HT1080 (cell line): ENCODE measurements at regions not wholly inside any gene's neighbourhood (a gene's known extent, or its start where the extent isn't known, plus 50 kb on each side); places are given as distances from the start of the nearest gene placed in this dataset.
"Not testable (repeated sequence)": the region's sequence is repeated elsewhere in the genome, so short reads cannot be mapped to it uniquely, and the experiment has no call there.

Source experiments
- DNase-seq: peaks from one replicate; pipeline ENCODE4 v3.0.0-alpha.2; 2015; ENCODE audit warnings: low read depth

DNA sequence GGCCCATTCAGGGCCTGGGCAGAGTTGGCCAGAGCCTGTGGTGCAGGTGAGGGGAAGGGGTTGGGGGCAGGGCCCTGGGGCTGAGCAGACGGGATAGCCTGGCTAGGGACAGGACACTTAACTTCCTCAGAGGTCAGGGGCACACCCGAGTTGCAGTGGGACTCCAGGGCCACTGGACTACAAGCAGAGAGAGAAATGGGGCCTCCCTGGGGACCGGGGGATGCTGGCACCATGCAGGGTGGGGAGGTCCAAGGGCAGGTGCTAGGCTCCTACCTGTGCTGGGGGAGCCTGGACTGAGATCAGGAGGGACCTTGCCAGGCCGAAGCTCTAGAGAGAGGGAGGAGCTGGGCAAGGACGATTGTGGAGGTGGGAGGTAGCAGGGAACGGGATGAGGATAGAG lies 222.3 kb downstream of the TMEM121 start:
- DNase-seq: not testable (repeated sequence)

DNA sequence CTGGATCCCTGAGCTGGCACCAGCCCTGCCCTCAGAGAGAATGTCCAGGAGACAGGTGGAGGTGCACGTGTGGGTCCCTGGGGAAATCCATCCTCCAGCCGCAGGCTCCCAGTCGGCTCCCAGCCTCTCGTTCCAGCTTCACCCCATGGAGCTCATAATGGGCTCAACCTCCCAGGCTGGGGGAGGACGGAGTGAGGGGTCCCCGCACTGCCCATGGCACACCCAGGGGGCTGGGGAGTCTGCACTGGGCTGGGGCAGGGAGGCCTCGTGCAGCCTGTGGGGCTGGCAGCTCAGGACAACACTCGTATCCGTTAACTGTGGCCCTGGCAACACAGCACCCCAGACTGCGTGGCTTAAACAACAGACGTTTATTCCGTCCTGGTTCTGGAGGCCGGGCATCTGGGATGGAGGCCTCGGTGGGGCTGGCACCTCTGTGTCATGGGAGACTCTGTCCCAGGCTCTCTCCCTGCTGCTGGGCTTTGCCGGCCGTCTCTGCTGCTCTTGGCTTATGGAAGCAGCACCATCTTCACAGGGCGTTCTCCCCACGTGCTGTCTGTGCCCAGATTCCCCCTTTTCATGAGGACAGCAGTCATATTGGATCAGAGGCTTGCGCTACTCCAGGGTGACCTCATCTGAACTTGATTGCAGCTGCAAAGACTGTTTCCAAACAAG lies 223.6 kb downstream of the TMEM121 start:
- not testable (repeated sequence) for DNase-seq

DNA sequence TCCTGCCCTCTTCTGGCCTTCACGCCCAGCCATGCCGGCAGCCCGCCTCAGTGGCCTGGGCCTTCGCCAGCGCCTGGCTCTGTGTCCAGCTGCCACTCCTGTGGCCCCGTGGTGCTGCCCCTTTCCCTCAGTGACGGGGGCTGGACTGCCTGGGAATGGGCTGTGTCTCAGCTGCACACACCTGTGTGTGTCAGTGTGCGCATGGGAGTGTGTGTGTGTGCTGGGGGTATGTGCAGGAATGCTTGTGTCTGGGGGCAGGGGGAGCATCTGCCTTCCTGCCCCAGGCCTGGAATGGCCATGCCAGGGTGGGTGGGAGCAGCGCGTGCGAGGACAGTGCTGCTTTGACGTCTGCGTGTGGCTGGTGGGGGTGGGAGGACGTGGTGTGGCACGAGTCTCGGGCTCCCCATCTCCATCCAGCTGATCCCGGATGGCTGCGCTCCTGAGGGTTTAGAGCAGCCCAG lies 224.9 kb downstream of the TMEM121 start:
- DNase-seq: not testable (repeated sequence)

DNA sequence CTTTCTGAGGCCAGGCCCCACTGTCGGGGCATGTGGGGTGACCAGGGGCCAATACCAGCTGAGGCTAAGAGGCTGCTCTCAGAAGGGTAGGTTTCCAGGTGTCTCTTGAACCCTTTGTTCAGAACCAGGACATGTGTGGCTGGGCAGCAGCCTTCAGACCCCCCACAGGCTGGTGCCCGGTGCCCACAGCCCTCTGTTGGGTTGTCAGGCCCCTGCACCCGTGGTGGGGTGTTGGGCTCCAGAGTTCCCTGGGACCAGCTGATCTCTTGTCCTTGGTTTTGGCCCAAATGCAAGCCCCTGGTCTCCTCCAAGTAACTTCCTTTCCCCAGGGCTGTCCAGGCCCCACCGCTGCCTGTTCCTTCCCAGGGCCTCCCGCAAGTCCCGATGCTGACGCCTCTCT lies 226.0 kb downstream of the TMEM121 start:
- not testable (repeated sequence) for DNase-seq

DNA sequence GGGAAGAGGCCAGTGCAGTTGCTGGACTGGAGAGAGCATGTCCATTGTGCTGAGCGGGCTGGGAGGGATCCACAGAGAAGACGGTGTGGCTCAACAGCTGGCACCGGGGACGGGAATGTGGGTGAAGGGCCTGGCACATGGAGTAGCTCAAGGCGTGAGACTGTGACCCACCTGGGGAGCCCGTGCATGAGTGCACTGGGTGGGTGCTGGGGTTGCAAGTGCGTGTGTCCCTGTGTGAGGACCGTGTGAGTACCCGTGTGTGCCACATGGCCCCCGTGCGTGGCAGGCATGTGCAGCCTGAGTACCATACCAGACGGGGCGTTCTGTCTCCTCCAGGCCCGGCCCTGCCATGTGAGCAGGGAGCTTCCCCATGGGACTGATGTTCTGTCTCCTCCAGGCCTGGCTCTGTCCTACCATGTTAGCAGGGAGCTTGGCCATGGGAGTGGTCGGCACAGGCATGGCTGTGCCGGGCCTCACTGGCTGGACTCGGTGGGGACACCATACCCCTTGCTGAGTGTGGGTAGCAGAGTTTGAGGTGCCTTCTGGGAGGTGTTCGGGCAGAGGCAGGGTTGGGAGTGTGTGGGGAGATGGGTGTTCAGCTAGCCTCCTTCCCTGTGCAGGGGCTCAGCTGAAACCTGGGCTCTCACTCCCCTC lies 234.4 kb downstream of the TMEM121 start:
- no peak for DNase-seq

DNA sequence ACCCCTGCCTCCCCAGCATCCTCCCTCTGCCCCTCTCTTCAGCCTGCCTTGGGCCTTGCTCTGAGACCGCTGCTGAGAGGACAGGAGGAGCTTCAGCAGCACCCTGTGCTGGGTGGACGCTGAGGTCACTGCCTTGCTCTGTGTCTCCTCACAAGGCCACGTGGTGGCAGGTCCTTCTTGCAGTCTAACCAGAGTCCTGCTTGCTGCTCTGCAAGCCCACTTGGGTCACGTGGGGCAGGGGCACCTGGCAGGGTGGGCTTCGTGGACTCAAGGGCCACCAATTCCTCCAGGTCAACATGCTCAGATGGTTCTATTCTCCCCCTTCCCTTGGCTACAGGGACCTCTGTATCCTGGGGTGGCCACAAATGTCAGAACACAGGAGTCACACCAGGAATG lies 235.0 kb downstream of the TMEM121 start:
- DNase-seq: not testable (repeated sequence)

DNA sequence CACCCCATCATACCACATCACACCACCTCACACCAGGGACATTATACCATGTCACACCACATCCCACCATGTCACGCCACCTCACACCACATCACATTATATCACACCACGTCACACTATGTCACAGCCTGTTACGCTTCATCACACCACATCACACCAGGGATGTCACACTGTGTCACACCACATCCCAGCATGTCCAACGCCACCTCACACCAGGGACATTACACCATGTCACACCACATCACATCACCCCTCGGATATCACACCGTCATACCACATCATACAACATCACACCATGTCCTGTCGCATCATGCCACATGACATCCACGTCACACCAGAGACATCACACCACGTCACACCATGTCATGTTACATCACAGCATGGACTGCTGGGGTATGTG lies 235.5 kb downstream of the TMEM121 start:
- no peak for DNase-seq

DNA sequence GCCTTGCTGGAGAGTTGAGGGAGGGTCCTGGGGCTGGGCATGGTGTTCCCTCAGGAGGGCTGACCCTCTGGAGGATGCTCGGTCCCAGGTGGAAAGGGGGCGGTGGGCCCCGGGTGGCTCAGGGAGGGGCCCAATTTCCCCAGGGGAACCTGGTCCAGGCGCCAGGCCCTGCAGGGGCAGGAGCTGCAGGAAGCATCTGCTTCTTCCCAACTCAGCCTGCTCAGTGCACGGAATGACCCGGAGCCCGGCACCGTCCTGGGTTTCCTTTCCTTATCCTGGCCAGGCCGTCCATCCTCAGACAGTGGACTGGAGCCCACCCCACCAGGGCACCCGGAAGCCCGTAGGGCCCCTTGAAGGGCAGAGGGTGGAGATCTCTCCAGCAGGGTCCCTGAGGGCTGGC lies 235.9 kb downstream of the TMEM121 start:
- DNase-seq: not testable (repeated sequence)

DNA sequence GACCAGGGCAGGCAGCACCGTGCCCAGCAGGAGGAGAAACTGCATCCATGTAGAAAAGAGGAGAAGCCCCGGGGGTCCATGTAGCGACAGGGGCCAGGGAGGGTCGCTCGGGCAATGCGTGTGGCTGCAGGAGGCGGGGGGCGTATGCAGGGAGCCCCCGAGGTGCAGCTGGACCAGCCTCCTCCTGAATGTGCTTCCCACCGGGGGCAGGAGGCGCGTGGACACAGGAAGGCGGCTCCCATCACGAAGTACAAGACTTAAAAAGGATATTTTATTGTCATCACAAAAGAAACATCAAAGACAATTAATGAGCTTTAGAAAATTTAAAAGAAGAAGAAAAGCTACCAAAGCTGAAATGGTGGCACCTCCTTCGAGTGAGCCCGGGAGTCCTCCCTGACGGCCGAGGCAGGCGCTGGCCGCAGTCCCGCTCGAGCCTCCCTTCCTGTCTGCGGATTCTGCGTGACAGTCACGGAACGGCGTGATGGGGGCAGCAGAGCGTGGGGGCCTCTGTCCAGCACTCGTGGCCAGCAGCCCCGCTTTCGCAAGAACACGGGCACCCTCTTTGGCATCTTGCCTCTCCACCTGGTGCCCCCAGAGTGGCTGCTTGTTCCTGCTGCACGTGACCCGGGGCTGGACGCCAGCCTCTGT lies 238.0 kb downstream of the TMEM121 start:
- DNase-seq: not testable (repeated sequence)

DNA sequence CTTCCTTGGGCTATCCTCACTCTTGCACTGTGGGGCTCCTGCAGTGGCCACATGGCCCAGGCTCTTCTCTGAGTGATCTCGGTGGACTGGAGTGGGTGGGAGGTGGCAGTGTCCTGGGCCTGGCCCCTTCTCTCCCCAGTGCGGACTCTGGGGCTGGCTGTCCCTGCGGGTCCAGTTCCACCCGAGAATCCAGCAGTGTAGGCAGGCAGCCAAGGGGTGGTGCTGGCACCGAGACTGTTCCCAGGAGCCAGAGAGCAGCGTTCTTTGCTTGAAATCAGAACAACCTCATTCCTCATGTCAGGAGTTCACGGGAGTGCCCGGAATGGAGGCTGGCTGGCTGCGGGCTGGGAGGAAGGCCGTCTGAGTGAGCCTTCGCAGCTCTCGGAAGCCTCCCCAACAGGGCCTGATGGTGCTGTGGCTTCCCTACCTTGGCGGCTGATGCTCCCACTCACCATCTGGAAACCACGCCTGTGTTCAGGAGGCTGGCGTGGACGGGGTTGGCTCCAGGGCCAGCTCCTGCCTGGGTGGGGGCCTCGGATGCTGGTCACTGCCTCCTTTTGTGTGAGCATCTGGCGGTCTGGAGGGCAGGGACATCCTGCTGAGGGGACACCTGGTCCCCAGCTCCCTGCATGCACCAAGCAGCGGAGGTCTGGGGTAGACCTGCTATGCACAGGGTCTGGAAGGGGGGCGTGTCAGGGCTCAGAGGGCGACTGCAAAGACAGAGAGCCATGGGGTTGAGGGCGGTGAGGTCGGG lies 238.9 kb downstream of the TMEM121 start:
- not testable (repeated sequence) for DNase-seq

DNA sequence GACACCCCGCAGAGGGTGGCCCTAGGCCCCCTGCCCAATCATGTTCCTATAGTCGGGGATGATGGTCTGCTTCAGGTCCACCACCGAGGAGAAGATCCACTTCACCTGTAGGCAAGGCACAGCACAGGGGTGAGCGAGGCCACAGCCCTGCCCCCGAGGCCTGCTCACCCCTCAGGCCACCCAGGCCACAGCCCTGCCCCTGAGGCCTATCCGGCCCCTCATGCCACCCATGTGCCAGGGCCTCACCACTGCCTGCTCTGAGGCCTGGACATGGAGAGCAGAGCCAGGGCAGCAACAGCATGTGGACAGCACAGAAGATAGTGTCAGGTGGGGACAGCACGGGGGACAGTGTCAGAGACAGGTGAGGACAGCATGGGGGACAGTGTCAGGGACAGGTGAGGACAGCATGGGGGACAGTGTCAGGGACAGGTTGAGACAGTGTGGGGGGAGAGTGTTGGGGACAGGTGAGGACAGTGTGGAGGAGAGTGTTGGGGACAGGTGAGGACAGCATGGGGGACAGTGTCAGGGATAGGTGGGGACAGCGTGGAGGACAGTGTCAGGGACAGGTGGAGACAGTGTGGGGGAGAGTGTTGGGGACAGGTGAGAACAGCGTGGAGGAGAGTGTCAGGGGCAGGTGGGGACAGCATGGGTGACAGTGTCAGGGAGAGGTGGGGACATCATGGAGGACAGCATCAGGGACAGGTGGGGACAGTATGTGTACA lies 239.7 kb downstream of the TMEM121 start:
- DNase-seq: no peak

DNA sequence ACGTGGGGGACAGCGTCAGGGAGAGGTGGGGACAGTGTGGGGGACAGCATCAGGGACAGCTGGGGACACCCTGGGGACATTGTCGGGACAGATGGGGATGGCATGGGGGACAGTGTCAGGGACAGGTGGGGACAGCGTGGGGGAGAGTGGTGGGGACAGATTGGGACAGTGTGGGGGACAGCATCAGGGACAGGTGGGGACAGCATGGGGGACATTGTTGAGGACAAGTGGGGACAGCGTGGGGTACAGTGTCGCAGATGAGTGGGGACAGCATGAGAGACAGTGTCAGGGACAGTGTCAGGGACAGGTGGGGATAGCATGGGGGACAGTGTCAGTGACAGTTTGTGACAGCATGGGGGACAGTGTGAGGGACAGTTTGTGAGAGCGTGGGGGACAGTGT lies 240.9 kb downstream of the TMEM121 start:
- DNase-seq: no peak

DNA sequence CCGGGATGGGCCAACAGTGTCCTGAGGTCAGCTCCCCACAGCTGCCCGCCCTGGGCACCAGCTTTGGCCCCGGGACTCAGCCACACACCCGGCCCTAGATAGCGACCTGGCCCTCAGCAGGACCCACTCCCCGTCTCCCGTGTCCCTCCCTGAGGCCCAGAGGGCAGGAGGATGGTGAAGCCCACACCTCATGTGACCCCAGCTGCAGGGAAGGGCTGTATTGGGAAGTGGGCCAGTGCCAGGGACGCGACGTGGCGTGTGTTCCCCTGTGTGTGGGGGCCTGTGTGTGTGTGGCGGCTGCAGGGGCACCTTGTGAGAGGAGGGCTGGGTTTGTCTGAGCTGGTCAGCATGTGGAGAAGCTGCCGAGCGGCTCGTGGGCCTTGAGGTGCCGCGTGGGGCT lies 241.7 kb downstream of the TMEM121 start:
- not testable (repeated sequence) for DNase-seq

DNA sequence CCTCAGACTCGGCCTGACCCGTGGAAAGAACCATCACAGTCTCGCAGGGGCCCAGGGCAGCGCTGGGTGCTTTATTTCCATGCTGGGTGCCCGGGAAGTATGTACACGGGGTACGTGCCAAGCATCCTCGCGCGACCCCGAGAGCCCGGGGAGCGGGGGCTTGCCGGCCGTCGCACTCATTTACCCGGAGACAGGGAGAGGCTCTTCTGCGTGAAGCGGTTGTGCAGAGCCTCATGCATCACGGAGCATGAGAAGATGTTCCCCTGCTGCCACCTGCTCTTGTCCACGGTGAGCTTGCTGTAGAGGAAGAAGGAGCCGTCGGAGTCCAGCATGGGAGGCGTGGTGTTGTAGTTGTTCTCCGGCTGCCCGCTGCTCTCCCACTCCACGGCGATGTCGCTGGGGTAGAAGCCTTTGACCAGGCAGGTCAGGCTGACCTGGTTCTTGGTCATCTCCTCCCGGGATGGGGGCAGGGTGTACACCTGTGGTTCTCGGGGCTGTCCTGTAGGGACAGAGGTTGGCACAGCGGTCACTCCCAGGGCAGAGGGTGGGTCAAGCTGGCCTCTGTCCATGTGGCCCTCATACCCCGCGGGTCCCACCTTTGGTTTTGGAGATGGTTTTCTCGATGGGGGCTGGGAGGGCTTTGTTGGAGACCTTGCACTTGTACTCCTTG lies 242.8 kb downstream of the TMEM121 start:
- not testable (repeated sequence) for DNase-seq

DNA sequence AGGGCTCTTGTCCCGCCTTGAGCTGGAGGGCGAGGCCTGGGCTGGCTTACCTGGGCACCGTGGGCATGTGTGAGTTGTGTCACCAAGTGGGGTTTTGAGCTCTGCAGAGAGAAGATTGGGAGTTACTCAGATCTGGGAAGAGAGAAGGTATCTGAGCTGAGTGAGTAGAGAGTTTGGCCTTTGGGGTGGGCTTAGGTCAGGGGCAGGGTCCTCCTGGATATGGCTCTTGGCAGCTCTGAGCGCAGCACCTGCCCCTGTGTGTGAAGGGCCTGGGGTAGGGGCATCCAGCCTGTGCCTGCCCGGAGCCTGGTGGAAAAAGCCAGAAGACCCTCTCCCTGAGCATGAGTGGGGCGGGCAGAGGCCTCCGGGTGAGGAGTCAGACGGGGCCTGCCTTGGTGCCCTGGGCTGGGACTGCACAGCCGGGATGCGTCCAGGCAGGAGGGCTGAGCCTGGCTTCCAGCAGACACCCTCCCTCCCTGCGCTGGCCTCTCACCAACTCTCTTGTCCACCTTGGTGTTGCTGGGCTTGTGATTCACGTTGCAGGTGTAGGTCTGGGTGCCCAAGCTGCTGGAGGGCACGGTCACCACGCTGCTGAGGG lies 244.3 kb downstream of the TMEM121 start:
- DNase-seq: not testable (repeated sequence)

DNA sequence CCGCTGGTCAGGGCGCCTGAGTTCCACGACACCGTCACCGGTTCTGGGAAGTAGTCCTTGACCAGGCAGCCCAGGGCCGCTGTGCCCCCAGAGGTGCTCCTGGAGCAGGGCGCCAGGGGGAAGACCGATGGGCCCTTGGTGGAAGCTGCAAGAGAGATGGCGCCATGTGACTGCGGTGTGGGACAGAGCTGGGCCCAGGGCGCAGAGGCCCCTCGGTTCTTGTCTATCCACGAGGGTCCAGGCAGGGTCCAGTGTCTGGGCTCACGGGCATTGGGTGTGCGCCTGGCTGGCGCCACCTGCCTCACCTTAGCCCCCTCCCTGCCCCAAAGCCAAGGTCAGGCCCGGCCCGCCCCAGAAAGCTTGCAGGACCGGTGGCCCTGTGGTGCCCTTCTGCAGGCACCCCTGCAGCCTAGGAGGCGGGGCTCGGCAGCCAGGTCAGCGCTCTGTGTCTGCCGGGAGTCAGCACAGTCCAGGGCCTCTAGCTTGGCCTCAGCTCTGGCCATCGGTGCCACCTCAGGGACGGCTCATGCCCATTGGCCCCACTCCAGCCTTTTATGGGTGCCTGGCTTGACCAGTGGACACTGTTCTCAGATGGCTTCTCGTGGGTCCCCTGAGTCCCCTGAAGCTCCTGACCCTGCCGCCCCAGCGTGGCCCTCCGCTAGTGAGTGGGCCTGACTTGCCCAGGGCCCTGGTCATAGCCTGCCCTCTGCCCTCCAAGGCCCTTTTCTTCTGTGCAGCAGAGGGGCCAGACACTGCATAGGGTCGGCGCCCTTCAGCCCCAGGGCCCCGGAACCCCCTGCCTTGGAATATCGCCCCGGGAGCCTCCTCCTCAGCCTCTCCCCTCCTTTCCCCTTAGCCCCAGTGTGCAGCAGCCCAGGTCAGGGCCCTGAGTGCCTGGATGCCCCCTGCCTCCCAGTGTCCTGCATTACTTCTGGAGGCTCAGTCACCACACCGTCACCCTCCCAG lies 245.2 kb downstream of the TMEM121 start:
- not testable (repeated sequence) for DNase-seq

DNA sequence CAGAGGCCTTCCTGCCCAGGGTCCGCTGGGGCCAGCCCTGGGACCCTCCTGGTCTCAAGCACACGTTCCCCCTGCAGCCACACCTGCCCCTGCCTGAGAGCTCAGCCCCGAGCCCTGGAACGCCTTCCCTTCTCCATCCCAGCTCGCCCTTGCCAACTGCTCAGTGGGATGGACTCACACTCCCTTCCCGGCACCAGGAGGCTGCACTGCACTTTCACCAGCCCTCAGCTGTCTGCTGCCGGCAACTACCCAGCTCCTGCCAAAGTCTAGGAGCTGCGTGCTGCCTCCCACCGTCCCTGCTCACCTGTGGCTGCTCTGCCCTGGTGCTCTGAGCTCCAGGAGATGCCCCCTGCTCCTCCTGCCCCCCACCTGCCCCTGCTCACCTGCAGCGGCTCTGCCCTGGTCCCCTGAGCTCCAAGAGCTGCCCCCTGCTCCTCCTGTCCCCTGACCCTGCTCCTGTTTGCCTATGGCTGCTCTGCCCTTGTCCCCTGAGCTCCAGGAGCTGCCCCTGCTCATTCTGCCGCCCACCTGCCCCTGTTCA lies 246.4 kb downstream of the TMEM121 start:
- DNase-seq: not testable (repeated sequence)

DNA sequence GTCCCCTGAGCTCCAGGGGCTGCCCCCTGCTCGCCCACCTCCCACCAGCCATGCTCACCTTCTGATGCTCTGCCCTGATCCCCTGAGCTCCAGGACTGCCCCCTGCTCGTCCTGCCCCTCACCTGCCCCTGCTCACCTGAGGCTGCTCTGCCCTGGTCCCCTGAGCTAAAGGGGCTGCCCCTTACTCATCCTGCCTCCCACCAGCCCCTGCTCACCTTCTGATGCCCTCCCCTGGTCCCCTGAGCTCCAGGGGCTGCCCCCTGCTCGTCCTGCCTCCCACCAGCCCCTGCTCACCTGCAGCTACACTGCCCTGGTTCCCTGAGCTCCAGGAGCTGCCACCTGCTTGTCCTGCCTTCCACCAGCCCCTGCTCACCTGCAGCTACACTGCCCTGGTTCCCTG lies 247.2 kb downstream of the TMEM121 start:
- DNase-seq: no peak

DNA sequence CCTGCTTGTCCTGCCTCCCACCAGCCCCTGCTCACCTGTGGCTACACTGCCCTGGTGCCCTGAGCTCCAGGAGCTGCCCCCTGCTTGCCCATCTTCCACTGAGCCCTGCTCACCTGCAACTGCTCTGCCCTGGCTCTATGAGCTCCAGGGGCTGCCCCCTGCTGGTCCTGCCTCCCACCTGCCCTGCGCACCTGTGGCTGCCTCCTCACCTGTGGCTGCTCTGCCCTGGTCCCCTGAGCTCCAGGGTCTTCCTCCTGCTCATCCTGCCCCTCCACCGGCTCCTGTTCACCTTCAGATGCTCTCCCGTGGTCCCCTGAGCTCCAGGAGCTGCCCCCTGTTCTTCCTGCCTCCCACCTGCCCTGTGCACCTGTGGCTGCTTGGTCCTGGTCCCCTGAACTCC lies 247.6 kb downstream of the TMEM121 start:
- no peak for DNase-seq
